ENCODE measurements at regions not wholly inside any gene's neighbourhood (a gene's known extent, or its start where the extent isn't known, plus 50 kb on each side); places are given as distances from the start of the nearest gene placed in this dataset.
"Not testable (repeated sequence)": the region's sequence is repeated elsewhere in the genome, so short reads cannot be mapped to it uniquely, and the experiment has no call there.

DNA sequence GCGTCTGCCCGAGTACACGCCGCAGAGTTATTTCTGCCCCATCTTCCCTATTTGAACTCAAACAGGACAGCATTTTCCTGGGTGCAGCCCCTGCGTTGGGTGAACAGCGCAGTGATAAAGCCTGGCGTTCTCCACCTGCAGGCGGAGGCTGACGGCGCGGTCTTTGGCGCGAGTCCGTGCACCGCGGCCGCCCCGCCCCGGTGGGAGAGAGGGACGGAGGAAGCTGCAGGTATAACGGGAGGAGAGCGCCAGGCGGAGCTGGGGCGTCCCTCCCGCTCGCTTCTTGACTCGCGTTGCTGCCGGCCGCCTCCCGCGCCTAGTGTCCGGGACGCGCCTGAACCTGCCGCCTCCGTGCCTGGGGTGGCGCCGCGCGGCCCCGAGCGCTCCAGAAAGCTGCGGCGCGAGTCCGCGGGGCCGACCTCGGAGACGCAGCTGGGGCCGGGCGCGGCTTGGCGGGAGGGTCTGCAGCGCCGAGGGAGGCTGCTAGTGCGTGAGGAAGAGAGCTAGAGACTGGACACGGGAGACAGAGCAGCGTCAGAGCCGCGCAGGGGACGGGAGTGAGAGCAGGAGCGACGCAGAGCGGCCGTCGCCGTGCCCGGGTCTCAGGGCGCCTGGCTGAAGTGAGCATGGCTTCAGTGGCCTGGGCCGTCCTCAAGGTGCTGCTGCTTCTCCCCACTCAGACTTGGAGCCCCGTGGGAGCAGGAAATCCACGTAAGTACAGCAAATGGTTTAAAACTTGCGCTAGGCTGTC is 140.7 kb downstream of the SPATA31A7 start:
- not testable (repeated sequence) for H3K36me3 ChIP-seq (ENCODE audit: control insufficient read depth, insufficient read depth, low read length); H3K4me1 ChIP-seq (ENCODE audit: control insufficient read depth, insufficient read depth, low read length, poor library complexity, severe bottlenecking); H3K27ac ChIP-seq (ENCODE audit: low read depth, low read length, severe bottlenecking); H3K9me3 ChIP-seq (ENCODE audit: control insufficient read depth, low read length)
- H3K4me3 ChIP-seq (ENCODE audit: extremely low read depth, insufficient read depth, low read length, poor library complexity, severe bottlenecking), result peak overlapping the region; percentile 21
- WGBS, 2 experiments (ENCODE audit: insufficient coverage in 2 of 2), result no CpG with 5 or more reads among the region's 75 CpGs

GRCh38 chr9:61356936-61357335 is 167.1 kb downstream of the SPATA31A7 start:
- not testable (repeated sequence) for H3K4me3 ChIP-seq (ENCODE audit: extremely low read depth, insufficient read depth, low read length, poor library complexity, severe bottlenecking); H3K27ac ChIP-seq (ENCODE audit: low read depth, low read length, severe bottlenecking); H3K36me3 ChIP-seq (ENCODE audit: control insufficient read depth, insufficient read depth, low read length); H3K9me3 ChIP-seq (ENCODE audit: control insufficient read depth, low read length); H3K4me1 ChIP-seq (ENCODE audit: control insufficient read depth, insufficient read depth, low read length, poor library complexity, severe bottlenecking)
- no CpG with 5 or more reads among the region's 6 CpGs for WGBS, 2 experiments (ENCODE audit: insufficient coverage in 2 of 2)

- no CpG with 5 or more reads among the region's 1 CpG for WGBS, 2 experiments (ENCODE audit: insufficient coverage in 2 of 2)
Measured at GRCh38 chr9:61374390-61374789, 184.6 kb downstream of the SPATA31A7 start.

DNA sequence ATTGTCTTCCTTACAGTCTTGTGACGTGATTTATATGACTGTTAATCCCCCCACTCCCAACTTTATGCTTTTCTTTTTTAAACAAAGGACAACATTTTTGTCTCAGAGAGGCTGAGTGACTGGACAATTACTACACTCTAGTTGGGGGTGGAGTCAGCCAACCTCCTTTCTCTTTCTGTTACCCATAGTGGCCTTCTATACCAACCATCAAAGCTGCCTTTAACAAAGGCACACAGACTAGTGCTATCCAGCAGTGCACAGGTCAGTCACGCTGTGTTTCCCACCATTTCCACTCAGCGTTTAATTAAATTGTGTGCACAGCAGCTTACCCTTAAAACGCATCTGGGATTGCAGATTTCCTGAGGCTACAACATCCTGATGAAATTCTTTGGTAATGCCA is 186.3 kb downstream of the SPATA31A7 start:
- no CpG with 5 or more reads among the region's 4 CpGs for WGBS, 2 experiments (ENCODE audit: insufficient coverage in 2 of 2)
- not testable (repeated sequence) for H3K4me3 ChIP-seq (ENCODE audit: extremely low read depth, insufficient read depth, low read length, poor library complexity, severe bottlenecking); H3K9me3 ChIP-seq (ENCODE audit: control insufficient read depth, low read length); H3K36me3 ChIP-seq (ENCODE audit: control insufficient read depth, insufficient read depth, low read length); H3K27ac ChIP-seq (ENCODE audit: low read depth, low read length, severe bottlenecking); H3K4me1 ChIP-seq (ENCODE audit: control insufficient read depth, insufficient read depth, low read length, poor library complexity, severe bottlenecking)

More at GRCh38 chr9:61374390-61374789, 184.6 kb downstream of the SPATA31A7 start:
- H3K36me3 ChIP-seq (ENCODE audit: control insufficient read depth, insufficient read depth, low read length); H3K4me3 ChIP-seq (ENCODE audit: extremely low read depth, insufficient read depth, low read length, poor library complexity, severe bottlenecking); H3K27ac ChIP-seq (ENCODE audit: low read depth, low read length, severe bottlenecking); H3K4me1 ChIP-seq (ENCODE audit: control insufficient read depth, insufficient read depth, low read length, poor library complexity, severe bottlenecking); H3K9me3 ChIP-seq (ENCODE audit: control insufficient read depth, low read length): not testable (repeated sequence)

GRCh38 chr9:61386035-61386815 is 196.4 kb downstream of the SPATA31A7 start:
- H3K27ac ChIP-seq (ENCODE audit: low read depth, low read length, severe bottlenecking); H3K9me3 ChIP-seq (ENCODE audit: control insufficient read depth, low read length); H3K4me3 ChIP-seq (ENCODE audit: extremely low read depth, insufficient read depth, low read length, poor library complexity, severe bottlenecking); H3K4me1 ChIP-seq (ENCODE audit: control insufficient read depth, insufficient read depth, low read length, poor library complexity, severe bottlenecking); H3K36me3 ChIP-seq (ENCODE audit: control insufficient read depth, insufficient read depth, low read length): not testable (repeated sequence)
- no CpG with 5 or more reads among the region's 11 CpGs for WGBS, 2 experiments (ENCODE audit: insufficient coverage in 2 of 2)

- H3K9me3 ChIP-seq (ENCODE audit: control insufficient read depth, low read length); H3K36me3 ChIP-seq (ENCODE audit: control insufficient read depth, insufficient read depth, low read length); H3K27ac ChIP-seq (ENCODE audit: low read depth, low read length, severe bottlenecking); H3K4me3 ChIP-seq (ENCODE audit: extremely low read depth, insufficient read depth, low read length, poor library complexity, severe bottlenecking); H3K4me1 ChIP-seq (ENCODE audit: control insufficient read depth, insufficient read depth, low read length, poor library complexity, severe bottlenecking): not testable (repeated sequence)
Measured at GRCh38 chr9:61386816-61387102, 196.9 kb downstream of the SPATA31A7 start.

DNA sequence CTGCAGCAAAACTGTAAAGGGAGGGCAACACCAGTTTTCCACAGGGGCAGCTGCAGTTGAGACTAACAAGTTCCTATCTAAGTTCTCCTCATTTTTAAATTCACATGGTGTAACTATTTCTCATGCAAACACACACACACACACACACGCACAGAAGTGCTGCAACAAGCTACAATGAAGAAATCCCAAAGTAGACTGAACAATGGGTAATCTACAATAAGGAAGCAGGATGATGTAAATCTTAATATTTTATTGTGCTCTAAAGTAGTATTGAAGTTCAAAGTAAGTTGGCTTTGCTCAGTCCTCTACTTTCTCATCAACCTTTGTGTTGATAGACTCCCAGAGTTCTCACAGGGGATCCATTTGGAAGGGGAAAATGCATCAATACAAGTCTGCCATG is 212.9 kb downstream of the SPATA31A7 start:
- WGBS, 2 experiments (ENCODE audit: insufficient coverage in 2 of 2), result no CpG with 5 or more reads among the region's 1 CpG
- not testable (repeated sequence) for H3K4me1 ChIP-seq (ENCODE audit: control insufficient read depth, insufficient read depth, low read length, poor library complexity, severe bottlenecking); H3K36me3 ChIP-seq (ENCODE audit: control insufficient read depth, insufficient read depth, low read length); H3K4me3 ChIP-seq (ENCODE audit: extremely low read depth, insufficient read depth, low read length, poor library complexity, severe bottlenecking); H3K27ac ChIP-seq (ENCODE audit: low read depth, low read length, severe bottlenecking); H3K9me3 ChIP-seq (ENCODE audit: control insufficient read depth, low read length)

GRCh38 chr9:61411933-61412605 is 222.2 kb downstream of the SPATA31A7 start:
- not testable (repeated sequence) for H3K36me3 ChIP-seq (ENCODE audit: control insufficient read depth, insufficient read depth, low read length); H3K4me1 ChIP-seq (ENCODE audit: control insufficient read depth, insufficient read depth, low read length, poor library complexity, severe bottlenecking); H3K27ac ChIP-seq (ENCODE audit: low read depth, low read length, severe bottlenecking); H3K9me3 ChIP-seq (ENCODE audit: control insufficient read depth, low read length); H3K4me3 ChIP-seq (ENCODE audit: extremely low read depth, insufficient read depth, low read length, poor library complexity, severe bottlenecking)
- WGBS, 2 experiments (ENCODE audit: insufficient coverage in 2 of 2), result no CpG with 5 or more reads among the region's 12 CpGs

GRCh38 chr9:61412738-61413137 is 222.9 kb downstream of the SPATA31A7 start:
- not testable (repeated sequence) for H3K4me1 ChIP-seq (ENCODE audit: control insufficient read depth, insufficient read depth, low read length, poor library complexity, severe bottlenecking); H3K27ac ChIP-seq (ENCODE audit: low read depth, low read length, severe bottlenecking); H3K4me3 ChIP-seq (ENCODE audit: extremely low read depth, insufficient read depth, low read length, poor library complexity, severe bottlenecking); H3K9me3 ChIP-seq (ENCODE audit: control insufficient read depth, low read length); H3K36me3 ChIP-seq (ENCODE audit: control insufficient read depth, insufficient read depth, low read length)
- WGBS, 2 experiments (ENCODE audit: insufficient coverage in 2 of 2), result no CpG with 5 or more reads among the region's 5 CpGs

DNA sequence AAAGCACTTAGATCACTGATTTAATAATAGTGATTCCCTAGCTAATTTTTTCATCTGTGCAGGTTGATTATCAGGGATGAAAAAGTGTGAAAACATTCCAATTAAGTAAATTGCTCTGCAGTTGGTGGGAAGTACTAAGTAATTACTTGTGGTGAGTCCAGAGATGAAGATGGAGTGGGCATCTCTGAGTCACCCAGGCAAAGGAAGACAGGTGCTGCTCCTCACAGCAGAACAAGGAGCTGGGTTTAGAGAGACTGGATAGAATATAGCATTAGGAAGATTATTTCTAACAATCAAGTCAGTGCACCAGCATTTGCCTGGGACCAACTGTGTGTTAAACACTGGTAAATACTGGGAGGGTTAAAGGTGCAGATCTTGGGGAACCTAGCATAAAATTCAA is 228.3 kb downstream of the SPATA31A7 start:
- H3K9me3 ChIP-seq (ENCODE audit: control insufficient read depth, low read length); H3K4me3 ChIP-seq (ENCODE audit: extremely low read depth, insufficient read depth, low read length, poor library complexity, severe bottlenecking); H3K27ac ChIP-seq (ENCODE audit: low read depth, low read length, severe bottlenecking); H3K36me3 ChIP-seq (ENCODE audit: control insufficient read depth, insufficient read depth, low read length); H3K4me1 ChIP-seq (ENCODE audit: control insufficient read depth, insufficient read depth, low read length, poor library complexity, severe bottlenecking): not testable (repeated sequence)

DNA sequence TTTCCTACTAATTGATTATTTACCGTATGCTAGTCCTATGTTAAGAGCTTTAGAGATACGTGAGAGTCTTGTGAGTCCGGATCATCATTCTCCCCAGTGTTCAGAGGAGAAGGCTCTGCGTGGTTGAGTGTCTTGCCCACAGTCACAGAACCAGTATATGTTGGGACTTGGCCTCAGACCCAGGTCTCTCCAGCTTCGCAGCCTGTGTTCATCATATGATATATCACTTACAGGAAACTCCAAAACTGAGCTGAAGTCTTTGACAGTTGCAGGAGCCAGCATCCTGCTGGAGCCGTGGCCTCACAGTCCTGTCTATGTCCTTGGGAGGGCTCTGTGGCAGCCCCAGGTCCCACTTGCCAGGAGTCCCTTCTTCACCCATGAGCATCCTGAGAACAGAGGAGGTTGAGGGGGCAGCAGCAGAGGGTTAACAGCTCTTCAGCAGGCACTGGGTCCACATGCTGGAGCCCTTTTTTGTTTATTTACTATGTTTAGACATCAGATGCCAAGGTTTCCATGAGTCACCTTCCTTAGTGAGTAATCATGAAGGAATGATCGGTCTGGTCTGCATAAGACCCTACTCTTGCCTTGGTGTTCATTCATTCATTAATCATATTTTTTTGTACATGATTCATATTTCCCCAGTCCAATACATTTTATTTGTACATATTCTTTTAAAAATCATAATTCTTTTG is 230.6 kb downstream of the SPATA31A7 start:
- not testable (repeated sequence) for H3K4me1 ChIP-seq (ENCODE audit: control insufficient read depth, insufficient read depth, low read length, poor library complexity, severe bottlenecking); H3K27ac ChIP-seq (ENCODE audit: low read depth, low read length, severe bottlenecking)
- WGBS, 2 experiments (ENCODE audit: insufficient coverage in 2 of 2), result no CpG with 5 or more reads among the region's 7 CpGs

More for the DNA sequence above, 230.6 kb downstream of the SPATA31A7 start:
- not testable (repeated sequence) for H3K4me3 ChIP-seq (ENCODE audit: extremely low read depth, insufficient read depth, low read length, poor library complexity, severe bottlenecking); H3K9me3 ChIP-seq (ENCODE audit: control insufficient read depth, low read length); H3K36me3 ChIP-seq (ENCODE audit: control insufficient read depth, insufficient read depth, low read length)
